GM20000 (cell line): ENCODE measurements at regions not wholly inside any gene's neighbourhood (a gene's known extent, or its start where the extent isn't known, plus 50 kb on each side); places are given as distances from the start of the nearest gene placed in this dataset.

Experiments used
- DNase-seq: peaks from one replicate; pipeline ENCODE4 v3.0.0; 2012; ENCODE audit warnings: low spot score
- TF ChIP-seq, protein P1 (sequence below): IDR thresholded peaks from 2 replicates; pipeline ENCODE4 v1.5.1; 2012; ENCODE audit warnings: mild to moderate bottlenecking, control low read depth; ENCODE audit errors: extremely low read depth, missing control alignments

- TF ChIP-seq, protein P1, sequence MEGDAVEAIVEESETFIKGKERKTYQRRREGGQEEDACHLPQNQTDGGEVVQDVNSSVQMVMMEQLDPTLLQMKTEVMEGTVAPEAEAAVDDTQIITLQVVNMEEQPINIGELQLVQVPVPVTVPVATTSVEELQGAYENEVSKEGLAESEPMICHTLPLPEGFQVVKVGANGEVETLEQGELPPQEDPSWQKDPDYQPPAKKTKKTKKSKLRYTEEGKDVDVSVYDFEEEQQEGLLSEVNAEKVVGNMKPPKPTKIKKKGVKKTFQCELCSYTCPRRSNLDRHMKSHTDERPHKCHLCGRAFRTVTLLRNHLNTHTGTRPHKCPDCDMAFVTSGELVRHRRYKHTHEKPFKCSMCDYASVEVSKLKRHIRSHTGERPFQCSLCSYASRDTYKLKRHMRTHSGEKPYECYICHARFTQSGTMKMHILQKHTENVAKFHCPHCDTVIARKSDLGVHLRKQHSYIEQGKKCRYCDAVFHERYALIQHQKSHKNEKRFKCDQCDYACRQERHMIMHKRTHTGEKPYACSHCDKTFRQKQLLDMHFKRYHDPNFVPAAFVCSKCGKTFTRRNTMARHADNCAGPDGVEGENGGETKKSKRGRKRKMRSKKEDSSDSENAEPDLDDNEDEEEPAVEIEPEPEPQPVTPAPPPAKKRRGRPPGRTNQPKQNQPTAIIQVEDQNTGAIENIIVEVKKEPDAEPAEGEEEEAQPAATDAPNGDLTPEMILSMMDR, result no peak
- no peak for DNase-seq
Observed at GRCh38 chr4:63784822-63785221, 624.4 kb downstream of the TECRL start.

DNA sequence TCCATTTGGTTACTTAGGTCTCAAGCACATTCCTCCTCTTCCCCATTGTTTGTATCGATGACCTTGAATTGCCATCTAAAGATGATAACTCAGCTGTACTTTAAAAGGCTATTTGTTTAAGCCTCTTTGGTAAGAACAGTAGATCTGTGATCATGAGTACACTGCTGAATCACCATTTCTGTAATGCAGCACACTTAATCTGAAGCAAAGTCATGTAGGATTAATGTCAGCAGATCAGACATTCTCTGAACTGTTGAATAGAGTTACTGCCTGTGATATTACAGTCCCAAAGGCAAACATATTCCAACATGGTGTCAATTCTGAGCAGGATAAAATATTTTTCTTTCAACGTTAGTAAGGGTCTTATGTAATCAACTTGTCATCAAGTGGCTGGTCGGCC is 631.6 kb downstream of the TECRL start:
- TF ChIP-seq, protein P1, result no peak
- DNase-seq, result no peak

DNA sequence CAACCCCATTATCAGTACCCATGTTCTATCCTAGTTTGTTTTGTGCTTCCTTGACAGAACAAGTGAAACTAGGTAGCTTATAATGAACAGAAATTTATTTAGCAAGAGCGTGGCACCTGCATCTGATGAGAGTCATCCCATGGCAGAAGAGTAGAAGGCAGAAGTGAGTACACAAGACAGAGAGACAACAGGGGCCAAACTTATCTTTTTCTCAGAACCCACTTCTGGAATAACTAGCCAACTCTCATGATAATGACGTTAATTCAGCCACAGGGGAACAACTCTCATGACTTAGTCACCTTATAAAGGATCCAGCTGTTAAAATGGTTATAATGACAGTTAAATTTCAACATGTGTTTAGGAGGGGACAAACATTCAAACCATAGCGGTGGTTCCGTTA is 644.9 kb downstream of the TECRL start:
- TF ChIP-seq, protein P1, result no peak
- no peak for DNase-seq

DNA sequence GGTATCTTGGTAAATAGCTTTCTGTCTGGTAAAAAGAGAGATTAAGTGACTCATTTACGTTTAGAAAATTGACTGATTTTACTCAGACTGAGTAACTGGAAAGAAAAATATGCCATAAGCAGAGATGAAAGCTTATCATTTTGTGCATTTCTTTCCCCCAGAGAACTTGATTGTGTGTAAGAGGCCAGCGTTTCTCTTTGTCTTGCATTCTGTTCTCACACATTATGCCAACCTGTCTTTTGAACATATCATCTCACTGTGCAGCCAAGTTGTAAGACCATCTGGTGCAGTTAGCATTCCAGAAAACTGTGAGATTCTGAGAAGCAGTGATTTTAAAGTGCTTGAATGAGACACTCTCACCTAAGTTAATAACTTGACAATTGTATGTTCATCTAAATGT is 651.3 kb downstream of the TECRL start:
- DNase-seq, result no peak
- TF ChIP-seq, protein P1, result no peak

DNA sequence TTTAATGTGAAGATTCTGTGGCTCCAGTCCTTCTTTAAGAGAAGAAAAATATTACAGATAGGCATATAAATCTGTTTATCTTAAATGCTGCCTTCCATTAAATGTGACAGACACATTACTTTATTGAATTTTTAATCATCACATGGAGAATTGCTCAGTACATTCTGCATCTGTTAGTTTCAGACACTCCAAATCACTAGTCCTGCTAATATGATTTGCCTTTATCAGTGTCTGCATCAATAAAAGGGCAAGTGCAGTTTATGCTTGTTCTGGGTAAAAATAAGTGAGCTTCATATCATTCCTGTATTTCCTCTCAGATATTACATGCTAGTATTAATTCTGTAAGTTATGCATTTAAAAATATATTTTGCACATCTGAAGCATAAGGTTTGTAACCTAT is 666.4 kb downstream of the TECRL start:
- no peak for DNase-seq
- TF ChIP-seq, protein P1, result no peak

GRCh38 chr4:63729519-63729918 is 679.7 kb downstream of the TECRL start:
- TF ChIP-seq, protein P1, result no peak
- DNase-seq, result no peak

DNA sequence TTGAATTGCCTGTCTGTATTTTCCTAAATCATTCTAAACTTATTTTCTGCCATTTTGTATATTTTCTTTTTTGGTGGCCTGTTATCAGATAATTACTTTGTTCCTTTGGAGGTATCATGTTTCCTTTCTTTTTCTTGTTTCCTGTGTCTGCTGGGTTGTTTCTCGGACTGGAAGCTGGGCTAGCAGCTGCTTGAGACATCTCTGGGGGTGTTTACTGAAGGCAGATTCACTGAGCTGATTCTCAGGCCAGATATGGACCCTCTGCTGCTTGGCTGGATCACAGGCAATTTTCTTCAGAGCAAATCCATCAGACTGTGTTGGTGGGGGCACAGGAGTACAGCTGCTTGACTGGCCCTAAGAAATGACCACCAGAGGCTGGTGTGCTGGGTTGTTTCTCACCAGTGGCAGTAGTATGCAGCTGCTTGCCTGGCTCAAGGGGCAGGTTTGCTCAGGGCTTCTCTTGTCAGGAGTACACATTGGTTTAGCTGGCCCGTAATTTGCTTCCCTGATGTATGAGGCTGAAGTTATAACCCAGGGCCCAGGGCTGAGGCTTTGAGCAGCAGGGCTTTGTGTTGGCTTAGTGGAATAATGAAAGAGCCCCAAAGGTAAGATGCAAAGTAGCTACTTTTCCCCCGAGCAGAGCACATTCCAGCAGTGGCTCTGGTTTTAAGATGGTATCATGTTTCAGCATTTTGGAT is 680.6 kb downstream of the TECRL start:
- TF ChIP-seq, protein P1, result no peak
- DNase-seq, result no peak
